SK-N-MC (cell line): ENCODE measurements at regions not wholly inside any gene's neighbourhood (a gene's known extent, or its start where the extent isn't known, plus 50 kb on each side); places are given as distances from the start of the nearest gene placed in this dataset.

Experiments used
- DNase-seq: peaks from one replicate; pipeline ENCODE4 v3.0.0-alpha.2; 2011; ENCODE audit warnings: low read depth, low spot score
- H3K27ac ChIP-seq: fragments of 200-600 bp; sonication (generic); 2 replicates; pipeline ENCODE4 v1.5.1; 2016; ENCODE audit warnings: mixed run types
- H3K36me3 ChIP-seq: fragments of 200-600 bp; sonication (generic); 2 replicates; pipeline ENCODE4 v1.6.1; 2017; ENCODE audit warnings: antibody characterized with exemption, low read length, mixed read lengths; ENCODE audit not compliant: insufficient read depth
- H3K4me3 ChIP-seq: fragments of 200-600 bp; sonication (generic); 2 replicates; pipeline ENCODE4 v1.5.1; 2016
- H3K9ac ChIP-seq: fragments of 200-600 bp; sonication (generic); 2 replicates; pipeline ENCODE4 v1.8.0; 2017; ENCODE audit warnings: mixed run types, mixed read lengths; ENCODE audit not compliant: insufficient read length
- H3K9me3 ChIP-seq: fragments of 200-600 bp; sonication (generic); 2 replicates; pipeline ENCODE4 v1.6.1; 2017; ENCODE audit warnings: low read depth, mild to moderate bottlenecking, antibody characterized with exemption, low read length, moderate library complexity, mixed read lengths
- EZH2 ChIP-seq: fragments of 200-600 bp; sonication (generic); IDR thresholded peaks from one replicate; pipeline ENCODE4 v1.6.1; 2017; ENCODE audit warnings: antibody characterized with exemption
- FOXP2 ChIP-seq: optimal IDR thresholded peaks from 2 replicates; pipeline ENCODE3; 2011; ENCODE audit warnings: mild to moderate bottlenecking, moderate library complexity; ENCODE audit not compliant: insufficient read depth; ENCODE audit errors: extremely low read length, control extremely low read depth
- POLR2AphosphoS5 ChIP-seq: IDR thresholded peaks from 2 replicates; pipeline ENCODE4 v1.6.1; 2012; ENCODE audit warnings: mild to moderate bottlenecking, low read depth, low read length, borderline replicate concordance

- H3K4me3 ChIP-seq: no peak overlapping the region
- no peak overlapping the region for H3K27ac ChIP-seq
- H3K36me3 ChIP-seq: no peaks in the 10 kb centered on the region
- H3K9ac ChIP-seq: no peak overlapping the region
- H3K9me3 ChIP-seq: no peaks in the 10 kb centered on the region
- DNase-seq: no peak
- TF ChIP-seq POLR2AphosphoS5 (no peak), EZH2 (no peak), FOXP2 (no peak)
Measured at GRCh38 chr9:85212887-85213286, 528.9 kb downstream of the AGTPBP1 start.

GRCh38 chr9:85212209-85212608, 529.5 kb downstream of the AGTPBP1 start:
- Histone ChIP-seq H3K9ac (no peak overlapping the region), H3K4me3 (no peak overlapping the region), H3K27ac (no peak overlapping the region), H3K9me3 (no peaks in the 10 kb centered on the region), H3K36me3 (no peaks in the 10 kb centered on the region)
- DNase-seq: no peak
- TF ChIP-seq EZH2: no peak
- no peak for TF ChIP-seq POLR2AphosphoS5
- TF ChIP-seq FOXP2: no peak

GRCh38 chr9:85208666-85209065, 533.1 kb downstream of the AGTPBP1 start:
- DNase-seq: no peak
- Histone ChIP-seq H3K27ac (no peak overlapping the region), H3K9ac (no peak overlapping the region), H3K36me3 (no peaks in the 10 kb centered on the region), H3K4me3 (no peak overlapping the region), H3K9me3 (no peaks in the 10 kb centered on the region)
- TF ChIP-seq FOXP2: no peak
- TF ChIP-seq EZH2: no peak
- no peak for TF ChIP-seq POLR2AphosphoS5

- H3K27ac ChIP-seq: no peak overlapping the region
- no peak for TF ChIP-seq EZH2
- TF ChIP-seq POLR2AphosphoS5: no peak
- no peak for TF ChIP-seq FOXP2
- DNase-seq: no peak
Measured at GRCh38 chr9:85204176-85204575, 534.6 kb downstream of the NTRK2 start.

GRCh38 chr9:85202596-85202995, 533.1 kb downstream of the NTRK2 start:
- no peak for DNase-seq
- Histone ChIP-seq H3K9ac (no peak overlapping the region), H3K27ac (no peak overlapping the region), H3K4me3 (no peak overlapping the region), H3K9me3 (no peaks in the 10 kb centered on the region), H3K36me3 (no peaks in the 10 kb centered on the region)
- TF ChIP-seq FOXP2 (no peak), EZH2 (no peak), POLR2AphosphoS5 (no peak)

More at GRCh38 chr9:85204176-85204575, 534.6 kb downstream of the NTRK2 start:
- Histone ChIP-seq H3K36me3 (no peaks in the 10 kb centered on the region), H3K4me3 (no peak overlapping the region), H3K9ac (no peak overlapping the region), H3K9me3 (no peaks in the 10 kb centered on the region)

- TF ChIP-seq EZH2: no peak
- TF ChIP-seq FOXP2: no peak
- Histone ChIP-seq H3K27ac (no peak overlapping the region), H3K4me3 (no peak overlapping the region), H3K9ac (no peak overlapping the region), H3K9me3 (no peaks in the 10 kb centered on the region), H3K36me3 (no peaks in the 10 kb centered on the region)
- DNase-seq: no peak
Measured at GRCh38 chr9:85200726-85201404, 531.3 kb downstream of the NTRK2 start.

- Histone ChIP-seq H3K9ac (no peak overlapping the region), H3K9me3 (no peaks in the 10 kb centered on the region), H3K36me3 (no peaks in the 10 kb centered on the region), H3K4me3 (no peak overlapping the region), H3K27ac (no peak overlapping the region)
- DNase-seq: no peak
- TF ChIP-seq POLR2AphosphoS5: no peak
Measured at GRCh38 chr9:85199866-85200495, 530.5 kb downstream of the NTRK2 start.

GRCh38 chr9:85192750-85193149, 523.2 kb downstream of the NTRK2 start:
- no peak overlapping the region for H3K4me3 ChIP-seq
- H3K9ac ChIP-seq: no peak overlapping the region
- no peaks in the 10 kb centered on the region for H3K9me3 ChIP-seq
- no peaks in the 10 kb centered on the region for H3K36me3 ChIP-seq
- no peak for TF ChIP-seq FOXP2
- no peak for DNase-seq
- H3K27ac ChIP-seq: no peak overlapping the region

GRCh38 chr9:85186218-85186585, 516.7 kb downstream of the NTRK2 start:
- Histone ChIP-seq H3K9ac (no peak overlapping the region), H3K27ac (no peak overlapping the region), H3K36me3 (no peaks in the 10 kb centered on the region), H3K9me3 (no peaks in the 10 kb centered on the region), H3K4me3 (no peak overlapping the region)
- no peak for DNase-seq
- TF ChIP-seq FOXP2: no peak
- TF ChIP-seq EZH2: no peak
- no peak for TF ChIP-seq POLR2AphosphoS5
